Astrocyte (in vitro differentiated cells and primary cell): ENCODE measurements at regions not wholly inside any gene's neighbourhood (a gene's known extent, or its start where the extent isn't known, plus 50 kb on each side); places are given as distances from the start of the nearest gene placed in this dataset.

Source experiments
- DNase-seq: peaks from one replicate; pipeline ENCODE4 v3.0.0-alpha.2; 2010; ENCODE audit warnings: low read depth
- FAIRE-seq: peaks from 2 replicates; lab custom pipeline; 2011; peaks lifted over from hg19 to GRCh38; lab: Jason Lieb, UNC
- H2AFZ ChIP-seq: 2 replicates; pipeline ENCODE4 v1.6.0; 2012; ENCODE audit warnings: low read depth, low read length, inconsistent platforms
- H3K27ac ChIP-seq: 2 replicates; pipeline ENCODE4 v1.5.1; 2011; ENCODE audit warnings: low read depth, low read length, inconsistent platforms
- H3K27me3 ChIP-seq: 2 replicates; pipeline ENCODE4 v1.6.0; 2011; ENCODE audit warnings: low read length, inconsistent platforms; ENCODE audit not compliant: insufficient read depth
- H3K36me3 ChIP-seq: 2 replicates; pipeline ENCODE4 v1.5.1; 2011; ENCODE audit warnings: low read length, inconsistent platforms; ENCODE audit not compliant: insufficient read depth
- H3K4me1 ChIP-seq: 2 replicates; pipeline ENCODE4 v1.5.1; 2011; ENCODE audit warnings: low read length, inconsistent platforms; ENCODE audit not compliant: insufficient read depth
- H3K4me2 ChIP-seq: 2 replicates; pipeline ENCODE4 v1.6.0; 2012; ENCODE audit warnings: low read length, inconsistent platforms
- H3K4me3 ChIP-seq: 2 replicates; pipeline ENCODE4 v1.5.1; 2011; ENCODE audit warnings: low read depth, mild to moderate bottlenecking, low read length, inconsistent platforms; ENCODE audit not compliant: insufficient read depth
- H3K79me2 ChIP-seq: 2 replicates; pipeline ENCODE4 v1.6.0; 2012; ENCODE audit warnings: mild to moderate bottlenecking, low read length, inconsistent platforms; ENCODE audit not compliant: insufficient read depth
- H3K9ac ChIP-seq: 2 replicates; pipeline ENCODE4 v1.6.0; 2012; ENCODE audit warnings: mild to moderate bottlenecking, low read length, inconsistent platforms
- H3K9me3 ChIP-seq: 2 replicates; pipeline ENCODE4 v1.5.1; 2012; ENCODE audit warnings: low read depth, mild to moderate bottlenecking, low read length, inconsistent platforms; ENCODE audit not compliant: insufficient read depth
- H4K20me1 ChIP-seq: 2 replicates; pipeline ENCODE4 v1.6.0; 2012; ENCODE audit warnings: low read length, inconsistent platforms; ENCODE audit not compliant: insufficient read depth
- H3K27ac Mint-ChIP-seq: one replicate; pipeline ENCODE4 v1.8.0; 2021; ENCODE audit warnings: mild to moderate bottlenecking, mixed read lengths; ENCODE audit not compliant: unreplicated experiment
- H3K27me3 Mint-ChIP-seq: one replicate; pipeline ENCODE4 v1.8.0; 2021; ENCODE audit warnings: low read depth, mixed read lengths; ENCODE audit not compliant: unreplicated experiment
- H3K36me3 Mint-ChIP-seq: one replicate; pipeline ENCODE4 v1.8.0; 2021; ENCODE audit warnings: low read depth, mixed read lengths; ENCODE audit not compliant: unreplicated experiment
- H3K4me1 Mint-ChIP-seq: one replicate; pipeline ENCODE4 v1.8.0; 2021; ENCODE audit warnings: low read depth, mixed read lengths; ENCODE audit not compliant: unreplicated experiment
- H3K4me3 Mint-ChIP-seq: one replicate; pipeline ENCODE4 v1.8.0; 2021; ENCODE audit warnings: mild to moderate bottlenecking, moderate library complexity, mixed read lengths; ENCODE audit not compliant: unreplicated experiment
- H3K9me3 Mint-ChIP-seq: one replicate; pipeline ENCODE4 v1.8.0; 2021; ENCODE audit warnings: mild to moderate bottlenecking, mixed read lengths; ENCODE audit not compliant: unreplicated experiment
- CTCF ChIP-seq: IDR thresholded peaks from 2 replicates; pipeline ENCODE4 v1.5.1; 2011; ENCODE audit warnings: low read depth, mild to moderate bottlenecking, inconsistent platforms, low read length, moderate library complexity; ENCODE audit not compliant: insufficient read depth
- EZH2 ChIP-seq: IDR thresholded peaks from 2 replicates; pipeline ENCODE4 v1.6.1; 2012; ENCODE audit warnings: mild to moderate bottlenecking, low read length, inconsistent platforms; ENCODE audit not compliant: insufficient read depth

GRCh38 chr11:116414357-116414880 lies 358.4 kb downstream of the BUD13 start:
- no peak overlapping the region for H3K4me3 Mint-ChIP-seq
- no peak for FAIRE-seq

GRCh38 chr11:116413301-116414242 lies 359.2 kb downstream of the BUD13 start:
- H3K79me2 ChIP-seq = no peaks in the 10 kb centered on the region
- H3K27ac ChIP-seq = no peak overlapping the region
- no peak overlapping the region for H3K9ac ChIP-seq
- Mint-ChIP-seq H3K4me3 (peak overlapping the region; percentile 66), H3K27ac (peak overlapping the region; percentile 18), H3K36me3 (no peaks in the 10 kb centered on the region), H3K4me1 (peaks cover 18% of the 10 kb centered on the region), H3K9me3 (peaks cover 1% of the 10 kb centered on the region), H3K27me3 (peaks cover 31% of the 10 kb centered on the region)
- no peaks in the 10 kb centered on the region for H3K27me3 ChIP-seq
- no peak for TF ChIP-seq CTCF
- TF ChIP-seq EZH2 = no peak
- FAIRE-seq (no peak), DNase-seq (no peak)
- peak overlapping the region; percentile 52 for H3K4me2 ChIP-seq
- H3K4me3 ChIP-seq = no peak overlapping the region
- peaks cover 13% of the 10 kb centered on the region for H3K4me1 ChIP-seq
- H2AFZ ChIP-seq = no peak overlapping the region
- H3K9me3 ChIP-seq = no peaks in the 10 kb centered on the region
- no peaks in the 10 kb centered on the region for H3K36me3 ChIP-seq
- H4K20me1 ChIP-seq = no peaks in the 10 kb centered on the region

More at GRCh38 chr11:116414357-116414880, 358.4 kb downstream of the BUD13 start:
- TF ChIP-seq EZH2 (no peak), CTCF (no peak)
- Histone ChIP-seq H3K9me3 (no peaks in the 10 kb centered on the region), H4K20me1 (no peaks in the 10 kb centered on the region), H2AFZ (no peak overlapping the region), H3K9ac (no peak overlapping the region), H3K79me2 (no peaks in the 10 kb centered on the region), H3K36me3 (no peaks in the 10 kb centered on the region), H3K27me3 (no peaks in the 10 kb centered on the region), H3K4me1 (peaks cover 13% of the 10 kb centered on the region), H3K4me2 (no peak overlapping the region), H3K4me3 (no peak overlapping the region), H3K27ac (no peak overlapping the region)
- H3K27me3 Mint-ChIP-seq = peaks cover 26% of the 10 kb centered on the region
- DNase-seq = no peak
- no peak overlapping the region for H3K27ac Mint-ChIP-seq
- peaks cover 18% of the 10 kb centered on the region for H3K4me1 Mint-ChIP-seq
- no peaks in the 10 kb centered on the region for H3K36me3 Mint-ChIP-seq
- H3K9me3 Mint-ChIP-seq = peaks cover 1% of the 10 kb centered on the region
